Lower lobe of right lung (tissue), 2 donors: ENCODE measurements at regions not wholly inside any gene's neighbourhood (a gene's known extent, or its start where the extent isn't known, plus 50 kb on each side); places are given as distances from the start of the nearest gene placed in this dataset.
"Not testable (repeated sequence)": the region's sequence is repeated elsewhere in the genome, so short reads cannot be mapped to it uniquely, and the experiment has no call there.

Experiments used
- ATAC-seq, 2 donors: fragments of 200-7000 bp; cut with Tn5 transposase; one replicate each; pipeline ENCODE4 v1.9.1; 2020 to 2022; ENCODE audit warnings: mild to moderate bottlenecking in 2 of 2, moderate library complexity in 2 of 2
- DNase-seq: peaks from one replicate; pipeline ENCODE4 v3.0.0-alpha.2; 2020
- H3K27ac ChIP-seq: fragments of 200-600 bp; one replicate; pipeline ENCODE4 v1.8.0; 2022
- H3K27me3 ChIP-seq: fragments of 200-600 bp; one replicate; pipeline ENCODE4 v1.8.0; 2022; ENCODE audit warnings: low read depth
- H3K36me3 ChIP-seq: fragments of 200-600 bp; one replicate; pipeline ENCODE4 v1.8.0; 2022; ENCODE audit warnings: mild to moderate bottlenecking
- H3K4me1 ChIP-seq: fragments of 200-600 bp; one replicate; pipeline ENCODE4 v1.8.0; 2022
- H3K4me3 ChIP-seq: fragments of 200-600 bp; one replicate; pipeline ENCODE4 v1.8.0; 2022; ENCODE audit warnings: mild to moderate bottlenecking
- H3K9me3 ChIP-seq: fragments of 200-600 bp; one replicate; pipeline ENCODE4 v1.8.0; 2022
- CTCF ChIP-seq: fragments of 200-600 bp; IDR thresholded peaks from one replicate; pipeline ENCODE4 v1.8.0; 2022; ENCODE audit warnings: antibody characterized with exemption, mild to moderate bottlenecking
- intact Hi-C: fragments of 100-400 bp; cut with DNase I; formaldehyde crosslinking; loops from one replicate; pipeline ENCODE4 v1.11.0; 2022
- donor health status: DM: no; HTN: yes; CAD: no; lungs with severe emphysema.

- DNase-seq (no peak), ATAC-seq (no peak)
- Histone ChIP-seq H3K36me3 (no peaks in the 10 kb centered on the region), H3K27me3 (no peaks in the 10 kb centered on the region), H3K9me3 (no peaks in the 10 kb centered on the region), H3K27ac (no peak overlapping the region), H3K4me3 (no peak overlapping the region), H3K4me1 (no peaks in the 10 kb centered on the region)
- intact Hi-C loops = no loop called here
- no peak for TF ChIP-seq CTCF
Measured at GRCh38 chr2:75292826-75293225, 93.5 kb upstream of the TACR1 start.

DNA sequence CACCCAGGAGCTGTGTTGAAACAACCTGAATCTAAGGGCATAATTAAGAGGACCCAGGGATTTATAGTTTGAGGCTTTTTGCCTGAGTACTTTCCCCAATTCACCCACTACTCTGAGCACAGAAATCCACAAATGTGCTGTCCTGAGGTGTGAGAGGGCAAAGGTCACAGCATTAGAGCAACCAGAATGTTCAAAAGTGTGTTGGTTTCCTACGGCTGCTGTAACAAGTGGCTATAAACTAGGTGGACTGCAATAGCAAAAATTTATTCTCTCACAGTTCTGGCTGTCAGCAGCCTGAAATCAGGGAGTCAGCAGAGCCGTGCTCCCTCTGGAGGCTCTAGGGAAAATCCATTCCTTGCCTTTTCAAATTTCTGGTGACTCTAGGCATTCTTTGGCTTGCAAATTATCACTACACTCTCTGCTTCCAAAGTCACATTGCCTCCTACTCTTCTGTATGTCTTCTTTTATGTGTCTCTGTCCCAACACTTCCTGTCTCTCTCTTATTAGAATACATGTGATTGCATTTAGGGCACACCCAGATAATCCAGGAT lies 91.4 kb upstream of the TACR1 start:
- H3K4me3 ChIP-seq = no peak overlapping the region
- H3K27me3 ChIP-seq = no peaks in the 10 kb centered on the region
- no peaks in the 10 kb centered on the region for H3K36me3 ChIP-seq
- no peak for TF ChIP-seq CTCF
- ATAC-seq (no peak), DNase-seq (no peak)
- H3K4me1 ChIP-seq = no peaks in the 10 kb centered on the region
- intact Hi-C loops = no loop called here
- no peak overlapping the region for H3K27ac ChIP-seq
- H3K9me3 ChIP-seq = no peaks in the 10 kb centered on the region

DNA sequence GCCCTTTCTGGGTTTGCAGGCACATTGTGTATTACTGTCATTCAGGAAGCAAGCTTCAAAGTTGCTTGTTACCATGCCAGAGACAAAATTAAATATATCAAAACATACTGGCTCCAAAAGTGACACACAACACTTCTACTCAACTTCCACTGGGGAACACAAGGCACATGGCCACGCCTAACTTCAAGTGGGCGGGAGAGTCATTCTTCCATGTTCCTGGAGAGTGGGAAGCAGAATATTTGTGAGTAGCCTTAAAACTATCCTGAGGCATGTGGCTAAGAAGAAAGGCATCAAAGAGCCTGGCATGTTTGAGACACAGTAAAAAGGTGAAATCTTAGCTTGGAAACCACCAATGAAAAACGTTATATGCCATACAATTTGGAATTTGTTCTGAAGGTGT lies 90.5 kb upstream of the TACR1 start:
- Histone ChIP-seq H3K4me1 (no peaks in the 10 kb centered on the region), H3K27ac (no peak overlapping the region), H3K9me3 (no peaks in the 10 kb centered on the region), H3K4me3 (no peak overlapping the region), H3K36me3 (no peaks in the 10 kb centered on the region), H3K27me3 (no peaks in the 10 kb centered on the region)
- no peak for DNase-seq
- intact Hi-C loops = no loop called here
- TF ChIP-seq CTCF = no peak
- no peak for ATAC-seq

DNA sequence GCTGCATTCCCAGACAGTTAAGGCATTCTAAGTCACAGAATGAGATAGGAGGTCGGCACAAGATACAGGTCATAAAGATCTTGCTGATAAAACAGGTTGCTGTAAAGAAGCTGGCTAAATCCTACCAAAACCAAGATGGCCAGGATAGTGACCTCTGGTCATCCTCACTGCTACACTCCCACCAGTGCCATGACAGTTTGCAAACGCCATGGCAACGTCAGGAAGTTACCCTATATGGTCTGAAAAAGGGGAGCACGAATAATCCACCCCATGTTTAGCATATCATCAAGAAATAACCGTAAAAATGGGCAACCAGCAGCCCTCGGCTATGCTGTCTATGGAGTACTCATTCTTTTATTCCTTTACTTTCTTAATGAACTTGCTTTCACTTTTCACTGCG lies 89.9 kb upstream of the TACR1 start:
- H3K4me1 ChIP-seq, intact Hi-C loops, H3K9me3 ChIP-seq, H3K27me3 ChIP-seq, H3K27ac ChIP-seq, ATAC-seq, H3K36me3 ChIP-seq, H3K4me3 ChIP-seq, DNase-seq: not testable (repeated sequence)

GRCh38 chr2:75288760-75289159 lies 89.4 kb upstream of the TACR1 start:
- intact Hi-C loops = no loop called here
- Histone ChIP-seq H3K4me1 (no peaks in the 10 kb centered on the region), H3K9me3 (no peaks in the 10 kb centered on the region), H3K27ac (no peak overlapping the region), H3K27me3 (no peaks in the 10 kb centered on the region), H3K4me3 (no peak overlapping the region), H3K36me3 (no peaks in the 10 kb centered on the region)
- no peak for TF ChIP-seq CTCF
- DNase-seq (no peak), ATAC-seq (no peak)

DNA sequence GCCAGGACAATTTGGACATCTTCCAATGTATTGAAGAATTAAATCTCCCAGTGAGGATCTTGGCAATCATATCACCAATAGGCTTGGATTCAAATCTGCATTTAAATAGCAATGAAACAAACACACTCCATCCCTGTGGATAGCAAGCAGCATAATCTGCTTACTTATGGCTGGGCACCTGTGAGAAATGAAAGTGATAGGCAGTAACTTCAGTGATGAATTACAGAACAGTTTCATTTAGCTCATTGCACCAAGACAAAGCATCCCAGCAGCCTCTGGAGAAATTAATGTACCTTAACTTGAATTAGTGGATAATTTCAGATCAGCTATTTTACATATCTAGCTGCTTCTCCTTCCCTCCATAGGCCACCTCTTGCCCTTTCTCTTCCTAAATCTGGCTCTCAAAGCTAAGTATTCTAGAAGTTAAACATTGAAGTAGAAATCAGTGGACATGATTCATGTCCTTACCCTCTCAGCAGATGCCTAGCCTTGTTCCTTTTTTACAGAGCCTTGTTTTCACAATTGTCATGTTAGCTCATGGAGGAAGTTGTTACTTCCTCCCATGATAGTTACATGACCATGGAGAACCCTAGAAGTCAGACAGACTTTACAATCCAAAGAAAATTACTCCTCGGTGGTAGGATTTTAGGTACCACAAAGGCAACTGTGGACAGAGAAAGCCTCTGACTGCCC lies 88.5 kb upstream of the TACR1 start:
- no peak for DNase-seq
- no peaks in the 10 kb centered on the region for H3K4me1 ChIP-seq
- H3K27me3 ChIP-seq = no peaks in the 10 kb centered on the region
- H3K27ac ChIP-seq = no peak overlapping the region
- TF ChIP-seq CTCF = no peak
- H3K4me3 ChIP-seq = no peak overlapping the region
- peak in 1 of 2 donors; percentile 67 for ATAC-seq
- no peaks in the 10 kb centered on the region for H3K9me3 ChIP-seq
- no peaks in the 10 kb centered on the region for H3K36me3 ChIP-seq
- intact Hi-C loops = no loop called here
